ENCODE measurements at regions not wholly inside any gene's neighbourhood (a gene's known extent, or its start where the extent isn't known, plus 50 kb on each side); places are given as distances from the start of the nearest gene placed in this dataset.

DNA sequence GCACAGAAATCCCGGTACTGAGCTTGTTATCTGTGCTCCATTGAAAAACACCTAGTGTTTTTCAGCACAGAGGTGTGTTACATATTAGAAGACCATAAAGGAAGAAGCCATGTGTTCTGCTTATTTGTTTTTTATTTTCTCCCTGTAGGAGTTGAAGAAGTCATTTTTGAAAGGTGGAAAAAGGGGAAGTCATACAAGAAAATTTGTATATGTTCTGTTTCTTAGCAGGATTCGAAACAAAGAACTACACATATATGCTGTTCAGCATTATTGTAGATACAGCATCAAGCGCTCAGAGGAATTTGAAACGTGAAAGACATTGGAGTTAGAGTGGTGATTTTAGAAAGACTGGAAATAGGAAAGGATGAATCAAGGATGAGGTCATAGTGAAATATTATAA, 345.3 kb upstream of the ADGRL2 start:
- TF ChIP-seq, protein P1, sequence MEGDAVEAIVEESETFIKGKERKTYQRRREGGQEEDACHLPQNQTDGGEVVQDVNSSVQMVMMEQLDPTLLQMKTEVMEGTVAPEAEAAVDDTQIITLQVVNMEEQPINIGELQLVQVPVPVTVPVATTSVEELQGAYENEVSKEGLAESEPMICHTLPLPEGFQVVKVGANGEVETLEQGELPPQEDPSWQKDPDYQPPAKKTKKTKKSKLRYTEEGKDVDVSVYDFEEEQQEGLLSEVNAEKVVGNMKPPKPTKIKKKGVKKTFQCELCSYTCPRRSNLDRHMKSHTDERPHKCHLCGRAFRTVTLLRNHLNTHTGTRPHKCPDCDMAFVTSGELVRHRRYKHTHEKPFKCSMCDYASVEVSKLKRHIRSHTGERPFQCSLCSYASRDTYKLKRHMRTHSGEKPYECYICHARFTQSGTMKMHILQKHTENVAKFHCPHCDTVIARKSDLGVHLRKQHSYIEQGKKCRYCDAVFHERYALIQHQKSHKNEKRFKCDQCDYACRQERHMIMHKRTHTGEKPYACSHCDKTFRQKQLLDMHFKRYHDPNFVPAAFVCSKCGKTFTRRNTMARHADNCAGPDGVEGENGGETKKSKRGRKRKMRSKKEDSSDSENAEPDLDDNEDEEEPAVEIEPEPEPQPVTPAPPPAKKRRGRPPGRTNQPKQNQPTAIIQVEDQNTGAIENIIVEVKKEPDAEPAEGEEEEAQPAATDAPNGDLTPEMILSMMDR (conservative IDR thresholded peaks at IDR 0.05; ENCODE audit: low read length): no peak
- TF ChIP-seq EZH2phosphoT487 (IDR thresholded peaks at IDR 0.05; ENCODE audit: borderline replicate concordance, low read depth, low read length): no peak
